ENCODE measurements at regions not wholly inside any gene's neighbourhood (a gene's known extent, or its start where the extent isn't known, plus 50 kb on each side); places are given as distances from the start of the nearest gene placed in this dataset.

DNA sequence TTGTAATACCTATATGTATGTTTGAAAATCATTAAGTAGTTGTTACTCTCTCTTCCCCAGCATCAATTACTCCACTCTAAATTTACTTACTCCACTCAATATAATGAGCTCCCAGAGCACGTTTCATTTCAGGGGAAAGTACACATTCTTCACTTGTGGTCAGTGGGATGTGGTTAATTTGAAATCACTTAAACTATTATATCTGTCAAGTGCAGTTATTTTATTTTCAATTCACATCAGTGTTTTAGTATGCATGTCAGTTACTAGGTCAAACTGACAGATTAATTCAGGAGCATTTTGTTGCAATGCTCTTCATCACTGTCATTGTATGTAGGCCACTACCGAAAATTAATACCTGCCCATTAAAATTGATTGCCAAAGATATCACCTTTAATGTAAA is 376.1 kb downstream of the ZIC4 start:
- TF ChIP-seq, protein P1, sequence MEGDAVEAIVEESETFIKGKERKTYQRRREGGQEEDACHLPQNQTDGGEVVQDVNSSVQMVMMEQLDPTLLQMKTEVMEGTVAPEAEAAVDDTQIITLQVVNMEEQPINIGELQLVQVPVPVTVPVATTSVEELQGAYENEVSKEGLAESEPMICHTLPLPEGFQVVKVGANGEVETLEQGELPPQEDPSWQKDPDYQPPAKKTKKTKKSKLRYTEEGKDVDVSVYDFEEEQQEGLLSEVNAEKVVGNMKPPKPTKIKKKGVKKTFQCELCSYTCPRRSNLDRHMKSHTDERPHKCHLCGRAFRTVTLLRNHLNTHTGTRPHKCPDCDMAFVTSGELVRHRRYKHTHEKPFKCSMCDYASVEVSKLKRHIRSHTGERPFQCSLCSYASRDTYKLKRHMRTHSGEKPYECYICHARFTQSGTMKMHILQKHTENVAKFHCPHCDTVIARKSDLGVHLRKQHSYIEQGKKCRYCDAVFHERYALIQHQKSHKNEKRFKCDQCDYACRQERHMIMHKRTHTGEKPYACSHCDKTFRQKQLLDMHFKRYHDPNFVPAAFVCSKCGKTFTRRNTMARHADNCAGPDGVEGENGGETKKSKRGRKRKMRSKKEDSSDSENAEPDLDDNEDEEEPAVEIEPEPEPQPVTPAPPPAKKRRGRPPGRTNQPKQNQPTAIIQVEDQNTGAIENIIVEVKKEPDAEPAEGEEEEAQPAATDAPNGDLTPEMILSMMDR (IDR thresholded peaks at IDR 0.05; ENCODE audit: insufficient read depth, low read length, poor library complexity, severe bottlenecking): no peak
- no peak for TF ChIP-seq EZH2phosphoT487 (conservative IDR thresholded peaks at IDR 0.05; ENCODE audit: low read length)
